Retinal pigment epithelial cell (primary cell): ENCODE measurements at regions not wholly inside any gene's neighbourhood (a gene's known extent, or its start where the extent isn't known, plus 50 kb on each side); places are given as distances from the start of the nearest gene placed in this dataset.
A peak's percentile ranks its signal among the peaks of the same experiment; 100 is the strongest.

Experiments used
- DNase-seq: peaks from one replicate; pipeline ENCODE4 v3.0.0-alpha.2; 2010; ENCODE audit warnings: low read depth
- H3K4me3 ChIP-seq: 2 replicates; pipeline ENCODE4 v1.5.1; 2011; ENCODE audit warnings: mild to moderate bottlenecking, low read length, control low read depth, moderate library complexity
- TF ChIP-seq, protein P1 (sequence below): conservative IDR thresholded peaks from 2 replicates; pipeline ENCODE4 v1.5.1; 2011; ENCODE audit warnings: low read depth, low read length, control low read depth, inconsistent platforms

DNA sequence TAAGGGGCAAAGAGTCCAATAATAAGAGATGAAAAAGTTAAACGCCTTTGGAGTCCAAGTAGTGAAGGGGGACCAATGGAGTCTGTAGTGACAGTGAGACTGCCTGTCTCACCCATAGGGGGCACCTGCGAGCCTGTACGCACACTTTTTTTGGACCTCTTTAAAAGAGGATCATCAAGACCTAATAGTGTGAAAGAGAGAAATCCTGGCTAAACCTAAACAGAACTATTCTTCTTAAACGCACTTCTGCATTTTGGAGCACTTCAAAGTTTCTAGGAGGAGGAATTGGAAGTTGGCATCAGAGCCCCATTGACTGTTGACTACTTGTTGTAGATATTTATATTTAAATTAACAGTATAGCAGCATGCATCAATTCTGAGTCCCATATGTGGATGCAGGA lies 636.1 kb upstream of the KLF4 start:
- no peak for DNase-seq
- TF ChIP-seq, protein P1, sequence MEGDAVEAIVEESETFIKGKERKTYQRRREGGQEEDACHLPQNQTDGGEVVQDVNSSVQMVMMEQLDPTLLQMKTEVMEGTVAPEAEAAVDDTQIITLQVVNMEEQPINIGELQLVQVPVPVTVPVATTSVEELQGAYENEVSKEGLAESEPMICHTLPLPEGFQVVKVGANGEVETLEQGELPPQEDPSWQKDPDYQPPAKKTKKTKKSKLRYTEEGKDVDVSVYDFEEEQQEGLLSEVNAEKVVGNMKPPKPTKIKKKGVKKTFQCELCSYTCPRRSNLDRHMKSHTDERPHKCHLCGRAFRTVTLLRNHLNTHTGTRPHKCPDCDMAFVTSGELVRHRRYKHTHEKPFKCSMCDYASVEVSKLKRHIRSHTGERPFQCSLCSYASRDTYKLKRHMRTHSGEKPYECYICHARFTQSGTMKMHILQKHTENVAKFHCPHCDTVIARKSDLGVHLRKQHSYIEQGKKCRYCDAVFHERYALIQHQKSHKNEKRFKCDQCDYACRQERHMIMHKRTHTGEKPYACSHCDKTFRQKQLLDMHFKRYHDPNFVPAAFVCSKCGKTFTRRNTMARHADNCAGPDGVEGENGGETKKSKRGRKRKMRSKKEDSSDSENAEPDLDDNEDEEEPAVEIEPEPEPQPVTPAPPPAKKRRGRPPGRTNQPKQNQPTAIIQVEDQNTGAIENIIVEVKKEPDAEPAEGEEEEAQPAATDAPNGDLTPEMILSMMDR, result peak; percentile 50
- no peak overlapping the region for H3K4me3 ChIP-seq

- TF ChIP-seq, protein P1, result no peak
- H3K4me3 ChIP-seq, result no peak overlapping the region
- no peak for DNase-seq
Measured at GRCh38 chr9:108119530-108120113, 630.1 kb upstream of the KLF4 start.

GRCh38 chr9:108117795-108118194 lies 628.2 kb upstream of the KLF4 start:
- TF ChIP-seq, protein P1, result no peak
- DNase-seq, result no peak
- H3K4me3 ChIP-seq, result no peak overlapping the region

DNA sequence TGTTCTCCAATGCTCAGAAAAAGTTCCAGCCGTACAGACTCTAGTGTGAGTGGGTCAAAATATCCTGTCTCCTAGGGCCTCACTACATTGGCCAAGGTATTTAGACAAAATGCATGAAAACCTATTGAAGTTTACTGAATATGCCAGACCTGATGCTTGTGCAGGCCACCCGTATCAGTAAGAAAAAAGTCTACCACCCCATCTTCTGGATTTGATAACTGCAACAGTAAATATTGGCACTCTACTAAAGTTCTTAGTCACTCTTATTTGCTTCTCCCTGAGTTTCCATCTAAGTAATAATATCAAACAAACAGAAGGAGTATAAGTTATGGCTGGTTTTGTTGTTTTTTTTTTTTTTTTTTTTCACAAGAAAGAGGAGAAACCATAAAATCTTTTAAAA lies 627.7 kb upstream of the KLF4 start:
- no peak overlapping the region for H3K4me3 ChIP-seq
- DNase-seq, result no peak
- TF ChIP-seq, protein P1, result no peak

DNA sequence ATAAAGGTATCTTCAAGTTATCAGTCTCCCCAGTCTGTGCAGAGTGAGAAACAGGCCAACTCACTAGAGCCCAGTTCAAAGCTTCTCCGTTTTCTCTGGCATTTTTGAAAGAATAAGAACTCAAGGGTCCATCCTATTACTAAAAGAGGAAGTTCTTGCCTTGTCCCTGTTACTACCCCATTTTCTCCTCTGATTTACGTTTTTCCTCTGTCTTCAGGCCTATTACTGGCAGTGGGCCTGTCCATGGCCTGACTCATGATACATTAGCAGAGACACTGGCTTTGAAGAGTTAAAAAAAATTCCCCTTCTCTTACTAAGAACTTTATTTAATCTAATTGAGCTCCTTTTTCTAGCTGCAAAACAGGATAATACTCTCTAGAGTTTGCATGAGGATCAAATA lies 624.0 kb upstream of the KLF4 start:
- no peak overlapping the region for H3K4me3 ChIP-seq
- TF ChIP-seq, protein P1, result no peak
- no peak for DNase-seq

DNA sequence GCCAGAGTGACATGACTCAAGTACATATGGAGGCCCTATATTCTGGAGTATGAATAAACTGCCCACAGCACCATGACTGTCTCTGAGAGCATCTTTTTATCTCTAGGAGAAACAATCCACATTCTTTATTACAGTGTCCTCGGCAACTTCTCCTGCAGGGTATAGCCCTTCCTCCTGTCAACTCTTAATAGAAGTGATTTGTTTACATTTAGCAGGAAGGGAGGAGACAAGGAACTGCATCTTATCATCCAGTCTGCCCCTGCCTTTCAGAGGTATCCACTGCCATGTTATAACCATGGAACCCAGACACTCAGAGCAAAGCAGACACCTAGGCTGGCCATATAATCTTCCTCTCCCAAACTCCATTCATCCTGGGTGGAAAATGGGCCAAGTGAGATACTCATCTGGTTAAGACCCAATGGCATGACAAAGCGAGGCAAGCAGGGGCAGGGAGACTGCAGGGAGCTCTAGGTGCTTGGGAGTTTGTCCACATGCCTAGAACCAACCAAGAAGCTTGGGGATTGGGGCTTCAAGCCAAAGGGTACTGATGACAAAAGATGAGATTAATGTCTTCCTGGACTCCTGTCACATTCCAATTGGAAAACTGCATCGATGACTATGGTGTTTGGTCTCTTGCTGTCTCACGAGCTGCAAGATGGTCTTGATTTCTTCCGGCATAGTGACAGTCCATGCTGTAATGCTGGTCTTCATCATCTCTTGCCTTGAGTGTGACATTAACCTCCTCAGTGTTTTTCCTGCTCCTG lies 620.5 kb upstream of the KLF4 start:
- TF ChIP-seq, protein P1, result no peak
- H3K4me3 ChIP-seq, result no peak overlapping the region
- DNase-seq, result no peak

- TF ChIP-seq, protein P1, result no peak
- no peak for DNase-seq
- no peak overlapping the region for H3K4me3 ChIP-seq
Measured at GRCh38 chr9:108108852-108109448, 619.4 kb upstream of the KLF4 start.
